SU-DHL-6 (cell line): ENCODE measurements at regions not wholly inside any gene's neighbourhood (a gene's known extent, or its start where the extent isn't known, plus 50 kb on each side); places are given as distances from the start of the nearest gene placed in this dataset.

Source experiments
- EZH2phosphoT487 ChIP-seq: fragments of 200-600 bp; sonication (generic), shearing (Covaris generic); conservative IDR thresholded peaks from 2 replicates; pipeline ENCODE4 v1.6.1; 2018; ENCODE audit warnings: mild to moderate bottlenecking, antibody characterized with exemption, low read length, moderate library complexity, mixed read lengths
- TF ChIP-seq, protein P1 (sequence below): fragments of 200-600 bp; sonication (generic); IDR thresholded peaks from one replicate; pipeline ENCODE4 v1.5.1; 2017; ENCODE audit warnings: antibody characterized with exemption, mild to moderate bottlenecking, low read length, moderate library complexity; ENCODE audit not compliant: insufficient read depth, poor library complexity, severe bottlenecking

DNA sequence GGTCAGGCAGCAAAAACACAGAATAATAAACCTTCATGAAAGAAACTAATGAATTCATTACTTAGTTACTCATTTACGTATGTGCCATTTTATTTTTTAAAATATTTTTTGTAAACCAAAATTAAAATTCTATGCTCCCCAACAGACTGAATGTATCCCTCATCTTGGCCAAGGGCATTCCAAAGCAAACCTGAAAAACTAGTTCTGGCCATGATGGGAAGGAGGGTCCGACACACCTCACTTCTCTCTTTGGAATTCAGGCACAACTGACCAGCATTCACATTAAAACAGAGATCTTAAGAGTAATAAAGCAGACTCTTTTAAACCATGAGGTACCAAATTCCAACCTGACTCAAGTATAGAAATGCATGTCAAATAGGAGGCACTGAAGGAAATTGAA lies 1576.9 kb upstream of the SPRY2 start:
- TF ChIP-seq, protein P1, sequence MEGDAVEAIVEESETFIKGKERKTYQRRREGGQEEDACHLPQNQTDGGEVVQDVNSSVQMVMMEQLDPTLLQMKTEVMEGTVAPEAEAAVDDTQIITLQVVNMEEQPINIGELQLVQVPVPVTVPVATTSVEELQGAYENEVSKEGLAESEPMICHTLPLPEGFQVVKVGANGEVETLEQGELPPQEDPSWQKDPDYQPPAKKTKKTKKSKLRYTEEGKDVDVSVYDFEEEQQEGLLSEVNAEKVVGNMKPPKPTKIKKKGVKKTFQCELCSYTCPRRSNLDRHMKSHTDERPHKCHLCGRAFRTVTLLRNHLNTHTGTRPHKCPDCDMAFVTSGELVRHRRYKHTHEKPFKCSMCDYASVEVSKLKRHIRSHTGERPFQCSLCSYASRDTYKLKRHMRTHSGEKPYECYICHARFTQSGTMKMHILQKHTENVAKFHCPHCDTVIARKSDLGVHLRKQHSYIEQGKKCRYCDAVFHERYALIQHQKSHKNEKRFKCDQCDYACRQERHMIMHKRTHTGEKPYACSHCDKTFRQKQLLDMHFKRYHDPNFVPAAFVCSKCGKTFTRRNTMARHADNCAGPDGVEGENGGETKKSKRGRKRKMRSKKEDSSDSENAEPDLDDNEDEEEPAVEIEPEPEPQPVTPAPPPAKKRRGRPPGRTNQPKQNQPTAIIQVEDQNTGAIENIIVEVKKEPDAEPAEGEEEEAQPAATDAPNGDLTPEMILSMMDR, result no peak
- no peak for TF ChIP-seq EZH2phosphoT487
